HG02623 (cell line): ENCODE measurements at regions not wholly inside any gene's neighbourhood (a gene's known extent, or its start where the extent isn't known, plus 50 kb on each side); places are given as distances from the start of the nearest gene placed in this dataset.

Experiments used
- ATAC-seq: cut with Tn5 transposase; IDR thresholded peaks from one replicate; pipeline ENCODE4 v1.9.1; 2021; ENCODE audit warnings: moderate library complexity; ENCODE audit not compliant: unreplicated experiment

- no peak for ATAC-seq
Measured at GRCh38 chrX:69085151-69085550, 80.1 kb downstream of the PJA1 start.

- no peak for ATAC-seq
Measured at GRCh38 chrX:69083801-69084200, 81.5 kb downstream of the PJA1 start.

GRCh38 chrX:69083361-69083760 is 81.9 kb downstream of the PJA1 start:
- no peak for ATAC-seq

GRCh38 chrX:69082753-69083150 is 82.5 kb downstream of the PJA1 start:
- ATAC-seq: no peak

- no peak for ATAC-seq
Measured at GRCh38 chrX:69082055-69082752, 83.0 kb downstream of the PJA1 start.

- ATAC-seq: no peak
Measured at GRCh38 chrX:69080855-69081465, 84.3 kb downstream of the PJA1 start.

- no peak for ATAC-seq
Measured at GRCh38 chrX:69079268-69079667, 86.0 kb downstream of the PJA1 start.

GRCh38 chrX:69077895-69078455 is 87.3 kb downstream of the PJA1 start:
- no peak for ATAC-seq

- no peak for ATAC-seq
Measured at GRCh38 chrX:69076088-69076487, 89.2 kb downstream of the PJA1 start.

GRCh38 chrX:69074726-69075125 is 90.5 kb downstream of the PJA1 start:
- ATAC-seq: no peak

- ATAC-seq: no peak
Measured at GRCh38 chrX:69073721-69074120, 91.5 kb downstream of the PJA1 start.

GRCh38 chrX:69073241-69073640 is 92.0 kb downstream of the PJA1 start:
- ATAC-seq: no peak

- ATAC-seq: no peak
Measured at GRCh38 chrX:69072486-69073006, 92.7 kb downstream of the PJA1 start.

GRCh38 chrX:69070949-69071650 is 94.2 kb downstream of the PJA1 start:
- no peak for ATAC-seq

GRCh38 chrX:69069876-69070275 is 95.4 kb downstream of the PJA1 start:
- no peak for ATAC-seq

- ATAC-seq: no peak
Measured at GRCh38 chrX:69069086-69069445, 96.2 kb downstream of the PJA1 start.

GRCh38 chrX:69068301-69069085 is 96.8 kb downstream of the PJA1 start:
- ATAC-seq: no peak

- ATAC-seq: no peak
Measured at GRCh38 chrX:69067841-69068240, 97.4 kb downstream of the PJA1 start.

- ATAC-seq: no peak
Measured at GRCh38 chrX:69066966-69067525, 98.2 kb downstream of the PJA1 start.

- ATAC-seq: no peak
Measured at GRCh38 chrX:69066021-69066757, 99.1 kb downstream of the PJA1 start.
